Lower leg skin (tissue), 3 donors: ENCODE measurements at regions not wholly inside any gene's neighbourhood (a gene's known extent, or its start where the extent isn't known, plus 50 kb on each side); places are given as distances from the start of the nearest gene placed in this dataset.
"Not testable (repeated sequence)": the region's sequence is repeated elsewhere in the genome, so short reads cannot be mapped to it uniquely, and the experiment has no call there.

Experiments used
- POLR2A ChIP-seq, 2 donors: fragments of 450-650 bp; IDR thresholded peaks; one replicate each; pipeline ENCODE4 v1.6.1; 2016 to 2017; ENCODE audit warnings: antibody characterized with exemption in 2 of 2, mild to moderate bottlenecking in 1 of 2, moderate library complexity in 1 of 2
- TF ChIP-seq, protein P1 (sequence below), 3 donors: fragments of 450-650 bp; IDR thresholded peaks; one replicate each; pipeline ENCODE4 v1.5.1; 2016; ENCODE audit warnings: antibody characterized with exemption in 3 of 3, mild to moderate bottlenecking in 3 of 3, moderate library complexity in 2 of 3

DNA sequence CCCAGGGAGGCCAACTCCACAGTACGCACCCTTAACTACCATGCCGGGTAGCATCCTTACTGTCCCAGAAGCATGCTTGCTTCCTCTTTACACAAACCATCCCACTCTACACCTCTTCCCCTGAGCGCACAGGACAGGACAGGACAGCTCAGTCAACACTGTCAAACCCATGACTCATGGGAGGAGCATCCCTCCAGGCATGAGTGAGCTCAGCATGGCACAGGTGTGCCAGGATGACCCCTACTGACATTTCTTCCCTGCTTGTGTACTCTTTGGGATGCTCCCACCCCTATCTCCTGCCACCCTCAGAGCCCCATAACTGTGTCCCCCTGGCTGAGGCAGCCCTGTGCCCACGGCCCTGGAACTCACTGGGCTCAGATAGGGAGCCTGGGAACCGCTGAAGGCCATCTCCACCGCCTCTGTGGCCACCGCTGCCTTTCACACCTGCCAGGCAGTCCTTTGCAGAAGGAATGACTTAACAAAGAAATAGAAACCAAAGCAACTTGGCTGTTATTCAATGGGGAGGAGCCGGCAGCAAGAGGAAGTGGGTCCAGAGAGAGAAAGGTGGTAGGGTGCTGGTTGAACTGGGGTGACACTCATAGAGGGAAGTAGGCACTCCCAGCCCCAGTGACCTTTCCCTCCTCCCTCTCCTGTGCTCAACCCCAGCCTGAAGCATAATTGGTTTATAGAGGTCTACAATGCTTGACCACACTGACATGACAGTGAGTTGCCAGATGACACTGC lies 119.1 kb downstream of the CDRT15L2 start:
- TF ChIP-seq, protein P1, sequence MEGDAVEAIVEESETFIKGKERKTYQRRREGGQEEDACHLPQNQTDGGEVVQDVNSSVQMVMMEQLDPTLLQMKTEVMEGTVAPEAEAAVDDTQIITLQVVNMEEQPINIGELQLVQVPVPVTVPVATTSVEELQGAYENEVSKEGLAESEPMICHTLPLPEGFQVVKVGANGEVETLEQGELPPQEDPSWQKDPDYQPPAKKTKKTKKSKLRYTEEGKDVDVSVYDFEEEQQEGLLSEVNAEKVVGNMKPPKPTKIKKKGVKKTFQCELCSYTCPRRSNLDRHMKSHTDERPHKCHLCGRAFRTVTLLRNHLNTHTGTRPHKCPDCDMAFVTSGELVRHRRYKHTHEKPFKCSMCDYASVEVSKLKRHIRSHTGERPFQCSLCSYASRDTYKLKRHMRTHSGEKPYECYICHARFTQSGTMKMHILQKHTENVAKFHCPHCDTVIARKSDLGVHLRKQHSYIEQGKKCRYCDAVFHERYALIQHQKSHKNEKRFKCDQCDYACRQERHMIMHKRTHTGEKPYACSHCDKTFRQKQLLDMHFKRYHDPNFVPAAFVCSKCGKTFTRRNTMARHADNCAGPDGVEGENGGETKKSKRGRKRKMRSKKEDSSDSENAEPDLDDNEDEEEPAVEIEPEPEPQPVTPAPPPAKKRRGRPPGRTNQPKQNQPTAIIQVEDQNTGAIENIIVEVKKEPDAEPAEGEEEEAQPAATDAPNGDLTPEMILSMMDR (IDR thresholded peaks at IDR 0.05) = not testable (repeated sequence)
- TF ChIP-seq POLR2A (IDR thresholded peaks at IDR 0.05) = not testable (repeated sequence)
